Hepatocyte (in vitro differentiated cells): ENCODE measurements at regions not wholly inside any gene's neighbourhood (a gene's known extent, or its start where the extent isn't known, plus 50 kb on each side); places are given as distances from the start of the nearest gene placed in this dataset.
A peak's percentile ranks its signal among the peaks of the same experiment; 100 is the strongest.

Source experiments
- DNase-seq: peaks from one replicate; pipeline ENCODE4 v3.0.0-alpha.2; 2016; ENCODE audit warnings: low spot score
- H2AFZ ChIP-seq: fragments of 200-600 bp; sonication (generic); 2 replicates; pipeline ENCODE4 v1.6.0; 2016; ENCODE audit warnings: antibody characterized with exemption, mild to moderate bottlenecking
- H3K27ac ChIP-seq: fragments of 200-600 bp; sonication (generic); 2 replicates; pipeline ENCODE4 v1.5.1; 2016; ENCODE audit warnings: mild to moderate bottlenecking
- H3K27me3 ChIP-seq: fragments of 200-600 bp; sonication (generic); 2 replicates; pipeline ENCODE4 v1.6.1; 2016
- H3K36me3 ChIP-seq: fragments of 200-600 bp; sonication (generic); replicated peaks from 2 replicates; pipeline ENCODE4 v1.5.1; 2016; ENCODE audit warnings: low read depth; ENCODE audit not compliant: insufficient read depth
- H3K4me1 ChIP-seq: fragments of 200-600 bp; sonication (generic); 2 replicates; pipeline ENCODE4 v1.5.1; 2016; ENCODE audit warnings: mild to moderate bottlenecking, moderate library complexity; ENCODE audit not compliant: insufficient read depth
- H3K4me2 ChIP-seq: fragments of 200-600 bp; sonication (generic); 2 replicates; pipeline ENCODE4 v1.6.0; 2016
- H3K4me3 ChIP-seq: fragments of 200-600 bp; sonication (generic); 2 replicates; pipeline ENCODE4 v1.5.1; 2016; ENCODE audit warnings: mild to moderate bottlenecking
- H3K79me2 ChIP-seq: fragments of 200-600 bp; sonication (generic); 2 replicates; pipeline ENCODE4 v1.6.0; 2017; ENCODE audit warnings: mild to moderate bottlenecking
- H3K9me2 ChIP-seq: fragments of 200-600 bp; sonication (generic); replicated peaks from 2 replicates; pipeline ENCODE4 v1.6.0; 2017; ENCODE audit warnings: mild to moderate bottlenecking; ENCODE audit not compliant: insufficient read depth
- H3K9me3 ChIP-seq: fragments of 200-600 bp; sonication (generic); 2 replicates; pipeline ENCODE4 v1.5.1; 2016; ENCODE audit warnings: low read depth, mild to moderate bottlenecking
- H4K20me1 ChIP-seq: fragments of 200-600 bp; sonication (generic); 2 replicates; pipeline ENCODE4 v1.6.0; 2016; ENCODE audit warnings: mild to moderate bottlenecking; ENCODE audit not compliant: insufficient read depth, poor library complexity, severe bottlenecking
- CTCF ChIP-seq: fragments of 200-600 bp; sonication (generic); IDR thresholded peaks from 2 replicates; pipeline ENCODE4 v1.5.1; 2016; ENCODE audit warnings: antibody characterized with exemption, mild to moderate bottlenecking; ENCODE audit not compliant: poor library complexity
- EZH2 ChIP-seq: fragments of 200-600 bp; sonication (generic); IDR thresholded peaks from 2 replicates; pipeline ENCODE4 v1.6.1; 2016; ENCODE audit warnings: antibody characterized with exemption, mild to moderate bottlenecking, borderline replicate concordance
- EZH2phosphoT487 ChIP-seq: fragments of 200-600 bp; sonication (generic); IDR thresholded peaks from one replicate; pipeline ENCODE4 v1.6.1; 2018; ENCODE audit warnings: antibody characterized with exemption, mild to moderate bottlenecking, low read depth, moderate library complexity; ENCODE audit not compliant: unreplicated experiment, severe bottlenecking
- WGBS: methylation state at CpG from one replicate; pipeline ENCODE4 v1.1.6; 2016; ENCODE audit warnings: low lambda C conversion rate; ENCODE audit errors: missing lambda C conversion rate; 5-methylcytosine and 5-hydroxymethylcytosine counted together

- Histone ChIP-seq H3K27ac (no peak overlapping the region), H2AFZ (no peak overlapping the region), H3K4me3 (no peak overlapping the region), H3K9me2 (no peaks in the 10 kb centered on the region), H3K4me2 (no peak overlapping the region), H3K79me2 (no peaks in the 10 kb centered on the region), H3K27me3 (no peaks in the 10 kb centered on the region), H3K36me3 (no peaks in the 10 kb centered on the region), H4K20me1 (no peaks in the 10 kb centered on the region), H3K4me1 (no peaks in the 10 kb centered on the region), H3K9me3 (no peaks in the 10 kb centered on the region)
- TF ChIP-seq EZH2 = no peak
- peak; percentile 24 for TF ChIP-seq CTCF
- no peak for DNase-seq
- WGBS = 52% methylated on average over 1 of the region's 1 CpG
Measured at GRCh38 chr9:22718653-22719052, 272.0 kb downstream of the DMRTA1 start.

GRCh38 chr9:22722492-22722891 is 275.9 kb downstream of the DMRTA1 start:
- H3K4me2 ChIP-seq = no peak overlapping the region

DNA sequence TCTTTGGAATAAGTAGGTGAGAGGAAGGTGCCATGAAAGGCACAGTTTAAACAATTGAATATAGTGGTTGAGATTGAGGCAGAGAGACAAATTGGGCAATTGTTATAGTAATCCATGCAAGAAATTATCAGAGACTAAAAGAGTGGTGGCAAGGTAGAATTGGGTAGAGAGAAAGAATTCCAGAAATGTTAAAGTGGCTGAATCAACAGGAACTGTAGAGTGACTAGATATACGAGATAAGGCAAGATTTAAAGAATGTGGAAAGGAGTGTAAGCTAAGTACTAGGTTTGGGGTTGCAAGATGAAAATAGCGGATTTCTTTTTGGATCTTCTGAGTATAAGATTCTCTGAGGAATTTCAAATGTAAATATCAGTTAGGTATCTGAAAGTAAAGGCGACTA is 285.2 kb downstream of the DMRTA1 start:
- Histone ChIP-seq H3K27me3 (no peaks in the 10 kb centered on the region), H3K9me3 (no peaks in the 10 kb centered on the region), H3K4me1 (no peaks in the 10 kb centered on the region), H3K36me3 (no peaks in the 10 kb centered on the region), H4K20me1 (no peaks in the 10 kb centered on the region), H3K79me2 (no peaks in the 10 kb centered on the region), H3K4me3 (no peak overlapping the region), H3K4me2 (no peak overlapping the region), H3K9me2 (no peaks in the 10 kb centered on the region), H3K27ac (no peak overlapping the region), H2AFZ (no peak overlapping the region)
- no peak for DNase-seq
- TF ChIP-seq CTCF (no peak), EZH2 (no peak), EZH2phosphoT487 (no peak)
- WGBS = 80% methylated on average over 3 of the region's 3 CpGs

More at GRCh38 chr9:22722492-22722891, 275.9 kb downstream of the DMRTA1 start:
- Histone ChIP-seq H3K9me3 (no peaks in the 10 kb centered on the region), H3K79me2 (no peaks in the 10 kb centered on the region), H3K27me3 (no peaks in the 10 kb centered on the region), H4K20me1 (no peaks in the 10 kb centered on the region), H3K36me3 (no peaks in the 10 kb centered on the region), H3K4me1 (no peaks in the 10 kb centered on the region), H2AFZ (no peak overlapping the region), H3K27ac (no peak overlapping the region), H3K9me2 (no peaks in the 10 kb centered on the region), H3K4me3 (no peak overlapping the region)
- 78% methylated on average over 2 of the region's 2 CpGs for WGBS
- no peak for TF ChIP-seq CTCF
- no peak for TF ChIP-seq EZH2phosphoT487
- TF ChIP-seq EZH2 = no peak
- DNase-seq = no peak

GRCh38 chr9:22739712-22740111 is 293.1 kb downstream of the DMRTA1 start:
- Histone ChIP-seq H3K4me2 (no peak overlapping the region), H3K9me2 (no peaks in the 10 kb centered on the region), H3K36me3 (no peaks in the 10 kb centered on the region), H2AFZ (no peak overlapping the region), H4K20me1 (no peaks in the 10 kb centered on the region), H3K9me3 (no peaks in the 10 kb centered on the region), H3K27ac (no peak overlapping the region), H3K4me1 (no peaks in the 10 kb centered on the region), H3K79me2 (no peaks in the 10 kb centered on the region), H3K4me3 (no peak overlapping the region), H3K27me3 (no peaks in the 10 kb centered on the region)
- 81% methylated on average over 1 of the region's 1 CpG for WGBS
- TF ChIP-seq EZH2 (no peak), EZH2phosphoT487 (no peak), CTCF (no peak)
- no peak for DNase-seq
